NCI-H1436 (cell line): ENCODE measurements at regions not wholly inside any gene's neighbourhood (a gene's known extent, or its start where the extent isn't known, plus 50 kb on each side); places are given as distances from the start of the nearest gene placed in this dataset.

Experiments used
- DNase-seq: peaks from one replicate; lab custom pipeline; 2025; lab: John Stamatoyannopoulos, UW

GRCh38 chr15:46647046-46647445 is 1012.2 kb downstream of the SQOR start:
- no peak for DNase-seq

DNA sequence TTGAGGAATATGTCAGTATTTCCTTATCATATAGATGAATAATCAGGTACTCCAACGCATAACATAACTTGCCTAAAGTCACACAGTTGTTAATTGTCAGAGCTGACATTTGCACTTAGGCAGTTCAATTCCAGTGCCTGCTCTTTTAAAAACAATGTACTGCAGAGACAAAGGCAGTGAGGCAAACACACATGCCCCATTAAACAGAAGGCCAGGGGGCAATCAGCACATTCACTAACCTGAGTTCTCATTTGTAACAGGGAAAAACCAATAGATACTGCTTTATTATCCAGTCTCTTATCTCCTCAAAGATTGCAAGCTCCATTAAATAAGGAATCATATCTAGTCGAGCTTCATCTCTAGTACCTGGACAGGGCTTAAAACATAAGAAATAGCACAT is 1017.4 kb downstream of the SQOR start:
- DNase-seq, result no peak

DNA sequence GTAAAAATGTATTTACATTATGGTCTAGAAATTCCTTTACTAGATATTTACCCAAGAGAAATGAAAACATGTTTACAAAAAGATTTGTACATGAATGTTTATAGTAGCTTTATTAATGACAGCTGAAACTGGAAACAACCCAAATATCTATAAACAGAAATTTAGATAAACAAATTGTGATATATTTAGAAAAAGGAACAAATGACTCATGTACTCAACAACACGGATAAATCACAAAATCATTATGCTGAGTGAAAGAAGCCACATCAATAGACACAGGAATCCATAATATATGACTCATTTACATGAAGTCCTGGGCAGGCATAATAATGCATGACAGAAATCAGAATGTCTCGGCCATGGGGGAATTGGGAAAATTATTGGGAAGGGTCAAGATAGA is 1020.2 kb downstream of the SQOR start:
- no peak for DNase-seq

DNA sequence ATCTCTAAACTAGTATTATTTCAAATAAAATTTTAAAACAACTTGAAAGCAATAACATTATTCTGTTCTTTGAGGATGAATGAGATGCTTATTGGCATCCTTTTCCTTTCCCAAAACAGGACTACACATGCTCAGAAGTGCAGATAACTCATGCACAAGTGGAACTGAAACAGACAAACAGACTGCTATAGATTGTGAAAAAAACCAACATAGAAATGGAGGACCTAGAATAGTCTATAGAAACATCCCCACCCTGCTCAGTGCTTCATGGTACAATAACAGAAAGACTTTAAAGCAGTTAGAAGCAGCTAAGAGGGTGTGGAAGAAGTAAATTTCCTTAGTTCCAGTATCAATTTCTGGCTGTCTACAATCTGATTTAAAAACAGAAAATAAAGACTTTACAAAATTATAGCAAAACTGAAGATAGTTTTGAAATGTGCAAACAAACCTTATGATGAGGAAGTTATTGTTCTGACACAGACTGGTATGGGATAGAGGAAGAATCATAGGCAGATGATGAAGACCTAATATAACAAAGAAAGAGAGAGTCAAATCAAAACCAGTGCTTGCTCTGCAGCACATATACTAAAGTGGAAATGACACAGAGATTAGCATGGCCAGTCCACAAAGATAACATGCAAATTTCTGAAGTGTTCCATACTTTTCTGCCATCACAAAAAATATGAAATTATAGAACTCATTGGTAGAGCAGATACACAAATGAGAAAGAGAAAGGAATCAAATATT is 1025.4 kb downstream of the SQOR start:
- no peak for DNase-seq

GRCh38 chr15:46670258-46670657 is 1035.4 kb downstream of the SQOR start:
- DNase-seq, result no peak

- no peak for DNase-seq
Observed at GRCh38 chr15:46671336-46671735, 1036.5 kb downstream of the SQOR start.

DNA sequence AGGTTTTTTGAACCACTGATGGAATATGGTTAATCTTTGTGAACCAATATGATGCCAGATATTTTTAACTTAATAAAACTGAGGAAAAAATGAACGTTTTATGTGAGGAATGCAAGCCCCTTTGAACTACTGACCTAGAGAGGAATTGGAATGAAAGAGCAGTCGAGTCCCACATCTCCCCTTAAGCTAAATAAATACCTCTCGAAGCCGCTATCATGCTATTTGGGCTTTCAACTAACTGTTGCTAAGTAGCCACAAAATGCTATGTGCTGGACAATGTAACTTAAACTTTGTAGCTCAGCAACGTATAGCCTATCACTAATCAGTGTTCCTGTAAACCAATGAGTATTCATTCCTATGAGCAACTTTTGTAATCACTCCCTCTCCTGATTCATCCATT is 1037.2 kb downstream of the SQOR start:
- no peak for DNase-seq

DNA sequence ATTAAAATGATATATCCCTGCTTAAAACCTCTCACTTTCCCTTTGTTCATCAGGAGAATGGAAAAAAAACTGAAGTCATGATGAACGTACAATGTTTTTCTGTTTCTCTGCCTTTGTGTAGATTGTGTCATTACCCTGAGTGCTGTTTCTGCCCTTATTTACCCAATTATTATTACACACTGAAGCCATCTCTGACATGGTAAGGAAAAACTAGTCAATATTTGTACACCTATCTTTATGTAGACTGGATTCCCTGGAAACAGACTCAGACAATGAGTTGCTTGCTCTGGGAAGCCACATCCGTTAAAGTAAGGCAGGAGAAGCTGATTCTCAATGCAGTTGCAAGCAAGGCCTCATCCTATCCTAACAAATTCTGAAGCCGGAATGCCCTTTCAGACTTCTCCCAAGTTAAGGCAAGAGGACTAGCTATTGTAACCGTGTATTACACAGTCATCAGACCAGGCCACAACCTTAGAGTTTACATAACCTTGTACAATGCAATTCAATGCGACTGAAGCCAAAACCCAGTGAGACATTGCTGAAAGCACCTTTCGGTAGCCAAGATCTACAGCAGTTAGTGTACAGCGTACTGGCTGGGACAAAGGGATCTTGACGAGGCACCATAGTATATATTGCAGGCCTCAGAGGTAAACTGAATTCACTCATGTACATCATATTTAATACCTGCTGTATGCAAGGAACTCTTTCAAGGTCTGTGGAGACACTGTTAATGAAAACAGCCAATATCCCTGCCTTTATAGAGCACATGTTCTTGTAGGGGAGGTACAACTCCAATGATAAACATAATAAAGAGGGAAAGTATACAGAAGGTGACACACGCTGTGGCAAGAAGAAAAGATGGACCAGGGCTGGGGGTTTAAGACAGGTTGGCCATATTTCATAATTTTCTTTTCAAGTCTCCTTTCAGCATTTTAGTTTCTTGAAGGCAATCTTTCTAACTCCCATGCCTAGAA is 1040.8 kb upstream of the SEMA6D start:
- DNase-seq, result no peak

GRCh38 chr15:46677491-46677890 is 1039.8 kb upstream of the SEMA6D start:
- DNase-seq, result no peak

DNA sequence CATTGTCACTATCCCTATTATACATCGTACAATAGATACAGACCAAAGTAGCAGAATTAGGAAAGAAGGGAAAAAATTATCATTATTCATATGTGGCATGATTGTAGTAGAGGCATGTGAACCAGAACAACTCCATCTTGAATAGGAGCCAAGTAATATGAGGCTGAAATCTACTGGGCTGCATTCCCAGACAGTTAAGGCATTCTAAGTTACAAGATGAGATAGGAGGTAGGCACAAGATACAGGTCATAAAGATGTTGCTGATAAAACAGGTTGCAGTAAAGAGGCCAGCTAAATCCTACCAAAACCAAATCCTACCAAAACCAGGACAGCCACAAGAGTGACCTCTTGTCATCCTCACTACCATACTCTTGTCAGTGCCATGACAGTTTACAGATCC is 1035.4 kb upstream of the SEMA6D start:
- DNase-seq, result no peak

DNA sequence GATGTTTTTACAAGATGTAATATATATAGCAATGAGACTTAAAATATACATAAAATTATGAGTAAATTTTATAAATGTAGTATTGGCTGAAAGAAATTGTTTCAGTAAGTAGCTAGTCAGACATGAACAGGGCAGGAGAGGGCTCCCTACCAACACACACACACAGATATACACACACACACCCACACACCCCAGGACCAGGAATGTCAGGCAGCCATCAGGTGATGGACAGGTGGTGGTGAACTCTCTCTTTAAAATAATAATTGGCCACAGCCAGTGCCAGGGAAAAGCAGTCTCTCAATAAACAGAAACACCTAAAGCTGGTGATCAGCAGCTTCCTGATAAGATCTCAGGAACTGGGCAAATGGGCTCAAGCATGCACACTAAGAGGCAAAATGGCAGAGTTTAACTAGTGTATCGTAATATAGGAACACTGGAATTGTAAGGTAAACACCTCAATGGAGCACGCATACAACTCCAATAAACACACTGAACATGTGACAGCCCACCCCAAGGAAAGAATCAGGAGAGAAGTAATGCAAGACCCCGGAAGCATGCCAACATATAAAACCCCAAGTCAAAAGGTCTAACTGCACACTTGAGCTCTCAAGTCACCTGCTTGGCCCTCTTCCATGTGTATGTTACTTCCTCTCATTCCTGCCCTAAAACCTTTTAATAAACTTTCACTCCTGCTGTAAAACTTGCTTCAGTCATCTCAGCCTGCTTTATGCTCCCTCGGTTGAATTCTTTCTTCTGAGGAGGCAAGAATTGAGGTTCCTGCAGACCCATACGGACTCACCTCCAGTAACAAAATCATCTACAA is 1034.1 kb upstream of the SEMA6D start:
- DNase-seq, result no peak

DNA sequence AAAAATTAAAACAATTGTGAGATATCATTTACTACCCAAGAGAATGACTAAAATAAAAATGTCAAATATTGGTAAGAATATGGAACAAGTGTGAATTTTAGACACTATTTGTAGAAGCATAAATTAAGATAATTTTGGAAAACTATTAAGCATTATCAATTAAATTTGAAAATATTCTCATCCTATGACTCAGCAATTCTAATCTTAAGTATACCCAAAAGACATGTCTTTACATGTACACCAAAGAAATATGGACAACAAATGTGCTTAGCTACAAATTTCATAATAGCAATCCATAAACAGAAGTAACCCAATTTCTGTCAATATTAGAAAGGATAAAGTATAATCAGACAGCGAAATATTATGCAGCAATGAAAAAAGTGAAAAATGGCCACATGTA is 1032.2 kb upstream of the SEMA6D start:
- no peak for DNase-seq

DNA sequence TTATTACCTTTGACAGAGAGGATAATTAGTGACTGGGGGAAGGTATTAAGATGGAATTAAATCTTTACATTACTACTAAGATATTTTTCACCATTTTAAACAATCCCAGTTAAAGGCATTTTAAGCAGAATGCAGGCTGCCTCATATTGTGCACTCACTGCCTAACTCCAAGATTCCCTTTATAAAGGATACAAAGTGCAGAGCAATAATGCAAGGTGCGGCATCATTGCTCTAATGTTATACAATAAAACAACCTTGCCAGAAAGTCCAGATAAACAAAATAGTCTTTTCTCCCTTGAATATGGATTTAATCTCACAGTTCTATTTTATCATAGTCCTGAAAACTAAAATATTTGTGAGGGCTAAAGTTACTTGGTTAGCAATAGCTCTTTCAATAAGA is 1031.6 kb upstream of the SEMA6D start:
- no peak for DNase-seq

GRCh38 chr15:46696281-46696680 is 1021.0 kb upstream of the SEMA6D start:
- DNase-seq, result no peak

DNA sequence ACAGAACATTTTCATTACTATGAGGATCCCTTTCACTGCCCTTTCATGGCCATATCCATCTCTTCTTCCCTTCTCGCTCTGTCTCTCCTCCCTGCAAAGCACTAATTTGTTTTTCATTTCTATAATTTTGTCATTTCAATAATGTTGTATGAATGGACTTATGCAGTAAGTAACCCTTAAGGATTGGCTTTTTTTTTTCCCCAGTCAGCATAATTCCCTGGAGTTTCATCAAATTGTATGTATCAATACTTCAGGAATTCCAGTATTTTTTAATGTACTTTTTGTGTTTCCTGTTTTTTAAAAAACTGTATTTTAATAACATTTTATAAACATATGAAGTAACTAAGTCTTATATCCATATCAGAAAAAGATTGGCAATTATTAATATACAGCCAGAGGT is 1016.0 kb upstream of the SEMA6D start:
- no peak for DNase-seq

DNA sequence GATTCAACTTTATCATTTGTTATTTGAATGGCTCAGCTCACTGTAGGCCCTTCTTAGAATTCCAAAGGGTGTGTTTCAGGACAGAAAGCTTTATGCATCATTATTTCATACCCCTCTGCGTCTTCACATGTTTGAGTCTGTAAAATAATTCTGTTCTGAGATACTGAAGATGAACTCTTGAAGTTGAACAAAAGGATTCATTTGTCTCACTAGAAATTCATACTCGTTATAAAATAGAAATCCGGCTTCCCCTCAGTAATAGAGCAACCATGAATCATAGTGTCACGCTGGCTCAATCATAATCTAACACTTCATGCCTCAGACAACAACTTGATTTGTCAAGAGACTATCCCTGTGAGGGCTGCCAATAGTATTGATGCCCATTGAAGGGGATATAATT is 1015.4 kb upstream of the SEMA6D start:
- DNase-seq, result no peak

DNA sequence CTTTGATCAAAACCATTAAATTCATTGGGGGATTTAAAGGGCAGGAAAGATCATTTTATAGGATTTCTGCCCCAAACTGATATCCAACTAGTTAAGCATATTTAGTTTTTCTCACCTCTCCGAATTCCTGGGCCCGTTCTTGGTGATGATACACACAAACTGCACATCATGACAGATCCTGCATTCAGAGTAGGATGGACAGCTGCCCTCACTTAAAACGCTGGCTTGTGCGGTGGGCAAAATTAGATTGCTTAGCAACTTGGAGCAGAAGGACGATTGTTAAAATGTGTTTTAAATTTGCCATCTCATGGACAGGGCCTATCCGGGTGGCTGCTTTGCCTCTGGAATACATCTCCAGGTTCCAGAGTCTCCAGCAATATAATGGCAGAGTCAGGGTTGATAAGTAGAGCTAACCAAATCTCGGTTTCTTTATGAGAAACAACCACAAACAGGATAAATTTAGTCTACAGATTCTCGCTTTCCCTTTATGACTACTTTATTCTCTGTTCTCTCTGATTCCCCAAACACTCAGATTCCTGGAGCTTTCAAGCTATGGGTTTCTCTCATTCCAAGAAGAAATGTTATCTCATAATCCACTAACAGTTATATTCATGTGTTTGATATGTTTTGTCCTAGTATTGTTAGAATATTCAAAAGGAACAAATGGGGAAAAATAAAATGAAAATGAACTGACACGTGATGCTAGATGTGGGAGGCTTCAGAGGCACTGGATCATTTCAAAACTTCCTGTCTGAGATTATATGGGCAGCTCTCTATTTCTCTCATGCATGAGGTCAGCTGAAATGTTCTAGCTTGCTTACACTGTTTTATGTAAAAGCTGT is 1014.1 kb upstream of the SEMA6D start:
- no peak for DNase-seq

DNA sequence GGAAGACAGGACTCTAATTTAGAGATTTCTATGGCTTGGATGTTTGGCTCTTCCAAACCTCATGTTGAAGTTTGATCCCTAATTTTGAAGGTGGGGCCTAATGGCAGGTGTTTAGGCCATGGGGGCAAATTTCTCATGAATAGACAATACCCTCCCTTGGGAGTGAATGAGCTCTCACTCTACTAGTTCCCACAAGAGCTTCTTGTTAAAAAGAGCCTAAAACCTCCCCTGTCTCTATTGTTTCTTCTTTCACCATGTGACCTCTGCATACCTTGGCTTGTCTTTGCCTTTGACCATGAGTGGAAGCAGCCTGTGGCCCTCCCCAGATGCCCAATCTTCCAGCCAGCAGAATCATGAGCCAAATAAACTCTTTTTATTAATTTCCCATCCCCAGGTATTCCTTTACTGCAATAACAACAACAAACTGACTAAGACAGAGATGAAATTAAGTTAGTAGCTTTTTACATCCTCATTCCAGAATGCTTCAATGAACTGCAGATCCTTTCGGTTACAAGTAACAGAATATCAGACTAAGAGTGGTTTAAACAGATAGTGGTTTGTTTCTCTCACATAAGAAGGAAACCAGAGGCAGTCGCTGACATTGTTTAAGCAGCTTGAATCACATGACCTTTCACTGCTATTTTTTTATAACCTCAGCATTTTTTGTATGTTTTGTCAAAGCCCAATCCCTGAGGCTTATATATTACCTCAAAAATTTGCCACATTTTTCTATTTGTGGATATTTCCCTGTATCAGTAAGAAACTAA is 1013.3 kb upstream of the SEMA6D start:
- DNase-seq, result no peak

GRCh38 chr15:46707452-46707851 is 1009.9 kb upstream of the SEMA6D start:
- no peak for DNase-seq

GRCh38 chr15:46708226-46708625 is 1009.1 kb upstream of the SEMA6D start:
- no peak for DNase-seq
